ENCODE measurements at regions not wholly inside any gene's neighbourhood (a gene's known extent, or its start where the extent isn't known, plus 50 kb on each side); places are given as distances from the start of the nearest gene placed in this dataset.

DNA sequence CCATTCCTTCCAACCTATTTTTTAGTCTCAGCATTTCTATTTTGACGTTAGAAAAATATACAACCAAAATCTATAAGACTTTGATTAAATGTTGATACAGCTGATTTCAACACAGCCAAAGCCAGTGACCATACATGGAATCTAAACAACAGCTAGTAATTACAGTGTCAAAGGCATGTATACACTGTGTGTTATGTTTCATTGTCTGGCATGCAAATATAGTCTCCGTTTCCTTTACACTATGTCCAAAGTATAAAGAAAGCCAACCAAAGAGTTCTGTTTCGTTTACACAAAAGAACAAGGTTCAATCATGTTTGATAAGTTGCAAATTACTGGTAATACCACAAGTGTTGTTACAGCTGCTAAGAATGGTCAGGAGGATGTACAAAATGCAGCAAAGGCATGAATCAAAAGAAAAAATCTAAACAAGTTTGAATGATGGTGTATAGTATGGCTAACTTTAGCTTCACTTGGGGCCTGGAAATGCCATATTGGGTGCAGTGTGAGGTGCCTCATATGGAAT is 268.3 kb upstream of the FERD3L start:
- Mint-ChIP-seq H3K9me3 (no peaks in the 10 kb centered on the region), H3K4me1 (peaks cover 10% of the 10 kb centered on the region), H3K27me3 (ENCODE audit: insufficient read depth, low read depth) (no peaks in the 10 kb centered on the region), H3K27ac (no peak overlapping the region), H3K4me3 (no peak overlapping the region), H3K36me3 (no peaks in the 10 kb centered on the region)
- Histone ChIP-seq H3K27me3 (no peaks in the 10 kb centered on the region), H3K4me3 (no peak overlapping the region), H4K20me1 (ENCODE audit: low read depth) (no peaks in the 10 kb centered on the region), H3K4me2 (no peak overlapping the region), H3K4me1 (no peaks in the 10 kb centered on the region), H3K36me3 (no peaks in the 10 kb centered on the region), H3K9me3 (ENCODE audit: low read depth) (no peaks in the 10 kb centered on the region), H3K79me2 (ENCODE audit: low read depth) (no peaks in the 10 kb centered on the region), H3K9ac (no peak overlapping the region), H3K27ac (no peak overlapping the region), H3F3A (ENCODE audit: low read depth) (no peaks in the 10 kb centered on the region), H2AFZ (replicated peaks) (no peak overlapping the region)
- DNase-seq (ENCODE audit: low spot score), result no peak
- TF ChIP-seq, protein P1, sequence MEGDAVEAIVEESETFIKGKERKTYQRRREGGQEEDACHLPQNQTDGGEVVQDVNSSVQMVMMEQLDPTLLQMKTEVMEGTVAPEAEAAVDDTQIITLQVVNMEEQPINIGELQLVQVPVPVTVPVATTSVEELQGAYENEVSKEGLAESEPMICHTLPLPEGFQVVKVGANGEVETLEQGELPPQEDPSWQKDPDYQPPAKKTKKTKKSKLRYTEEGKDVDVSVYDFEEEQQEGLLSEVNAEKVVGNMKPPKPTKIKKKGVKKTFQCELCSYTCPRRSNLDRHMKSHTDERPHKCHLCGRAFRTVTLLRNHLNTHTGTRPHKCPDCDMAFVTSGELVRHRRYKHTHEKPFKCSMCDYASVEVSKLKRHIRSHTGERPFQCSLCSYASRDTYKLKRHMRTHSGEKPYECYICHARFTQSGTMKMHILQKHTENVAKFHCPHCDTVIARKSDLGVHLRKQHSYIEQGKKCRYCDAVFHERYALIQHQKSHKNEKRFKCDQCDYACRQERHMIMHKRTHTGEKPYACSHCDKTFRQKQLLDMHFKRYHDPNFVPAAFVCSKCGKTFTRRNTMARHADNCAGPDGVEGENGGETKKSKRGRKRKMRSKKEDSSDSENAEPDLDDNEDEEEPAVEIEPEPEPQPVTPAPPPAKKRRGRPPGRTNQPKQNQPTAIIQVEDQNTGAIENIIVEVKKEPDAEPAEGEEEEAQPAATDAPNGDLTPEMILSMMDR (IDR thresholded peaks at IDR 0.05), result no peak
- TF ChIP-seq EZH2 (IDR thresholded peaks at IDR 0.05), result no peak
- TF ChIP-seq EZH2phosphoT487 (IDR thresholded peaks at IDR 0.05), result no peak

DNA sequence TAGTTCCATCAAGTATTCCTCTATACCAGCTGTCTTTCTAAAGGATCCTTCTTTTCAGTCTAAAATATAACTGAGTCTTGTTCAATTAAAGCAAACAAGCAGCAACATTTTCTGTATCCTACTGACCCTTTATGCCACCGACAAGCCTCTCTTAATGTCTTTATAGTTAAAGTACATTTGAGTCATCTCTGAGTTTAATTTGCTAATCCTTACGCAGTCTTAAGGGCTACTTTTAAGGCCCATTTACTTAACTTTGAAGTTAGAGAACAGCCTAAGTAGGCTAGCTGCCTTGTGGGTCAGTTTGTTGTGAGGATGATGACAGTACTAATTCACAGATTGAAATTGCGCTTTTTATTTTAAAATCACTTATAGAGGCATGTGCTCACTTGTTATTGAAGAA is 265.5 kb upstream of the FERD3L start:
- no peaks in the 10 kb centered on the region for H3K36me3 Mint-ChIP-seq
- H2AFZ ChIP-seq (replicated peaks), result no peak overlapping the region

DNA sequence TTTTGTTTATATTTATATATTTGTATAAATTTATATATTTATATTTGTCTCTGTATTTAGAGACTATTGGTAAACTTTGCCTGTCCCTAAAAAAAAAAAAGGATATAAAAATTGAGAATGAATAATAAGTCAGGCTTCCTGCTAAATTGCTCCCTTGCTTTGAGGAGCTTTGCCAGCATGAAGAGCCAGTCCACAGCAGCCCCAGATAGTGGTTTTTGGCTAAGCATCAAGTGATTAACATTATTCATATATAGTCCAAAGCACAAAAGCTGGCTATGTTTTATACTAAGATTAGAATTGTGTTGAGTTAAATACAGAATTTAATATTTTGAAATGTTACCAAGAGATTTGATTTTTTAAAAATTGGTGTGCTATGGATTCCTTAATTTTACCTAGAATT is 264.9 kb upstream of the FERD3L start:
- no peak for DNase-seq (ENCODE audit: low spot score)
- H3K4me3 ChIP-seq, result no peak overlapping the region
- H3K4me1 ChIP-seq, result no peaks in the 10 kb centered on the region
- H3K79me2 ChIP-seq (ENCODE audit: low read depth), result no peaks in the 10 kb centered on the region
- H3K4me1 Mint-ChIP-seq, result peaks cover 2% of the 10 kb centered on the region
- H3K27ac Mint-ChIP-seq, result no peak overlapping the region
- H3K4me3 Mint-ChIP-seq, result no peak overlapping the region
- H3K36me3 Mint-ChIP-seq, result no peaks in the 10 kb centered on the region
- no peaks in the 10 kb centered on the region for H3F3A ChIP-seq (ENCODE audit: low read depth)
- no peaks in the 10 kb centered on the region for H4K20me1 ChIP-seq (ENCODE audit: low read depth)
- no peak overlapping the region for H2AFZ ChIP-seq (replicated peaks)
- no peak overlapping the region for H3K4me2 ChIP-seq
- H3K36me3 ChIP-seq, result no peaks in the 10 kb centered on the region
- no peaks in the 10 kb centered on the region for H3K9me3 ChIP-seq (ENCODE audit: low read depth)
- H3K27ac ChIP-seq, result no peak overlapping the region
- no peaks in the 10 kb centered on the region for H3K27me3 Mint-ChIP-seq (ENCODE audit: insufficient read depth, low read depth)
- no peaks in the 10 kb centered on the region for H3K27me3 ChIP-seq
- H3K9me3 Mint-ChIP-seq, result no peaks in the 10 kb centered on the region
- no peak for TF ChIP-seq EZH2 (IDR thresholded peaks at IDR 0.05)
- TF ChIP-seq, protein P1 (IDR thresholded peaks at IDR 0.05), result no peak
- no peak for TF ChIP-seq EZH2phosphoT487 (IDR thresholded peaks at IDR 0.05)
- no peak overlapping the region for H3K9ac ChIP-seq

More for the DNA sequence above, 265.5 kb upstream of the FERD3L start:
- H3K79me2 ChIP-seq (ENCODE audit: low read depth), result no peaks in the 10 kb centered on the region
- no peak overlapping the region for H3K4me2 ChIP-seq
- Mint-ChIP-seq H3K27me3 (ENCODE audit: insufficient read depth, low read depth) (no peaks in the 10 kb centered on the region), H3K27ac (no peak overlapping the region), H3K4me1 (no peaks in the 10 kb centered on the region), H3K9me3 (no peaks in the 10 kb centered on the region), H3K4me3 (no peak overlapping the region)
- no peak overlapping the region for H3K4me3 ChIP-seq
- no peaks in the 10 kb centered on the region for H3K27me3 ChIP-seq
- H3K27ac ChIP-seq, result no peak overlapping the region
- no peaks in the 10 kb centered on the region for H3K9me3 ChIP-seq (ENCODE audit: low read depth)
- no peak overlapping the region for H3K9ac ChIP-seq
- no peaks in the 10 kb centered on the region for H3K36me3 ChIP-seq
- no peaks in the 10 kb centered on the region for H3K4me1 ChIP-seq
- H3F3A ChIP-seq (ENCODE audit: low read depth), result no peaks in the 10 kb centered on the region
- no peak for DNase-seq (ENCODE audit: low spot score)
- H4K20me1 ChIP-seq (ENCODE audit: low read depth), result no peaks in the 10 kb centered on the region
- TF ChIP-seq EZH2 (IDR thresholded peaks at IDR 0.05), result no peak
- TF ChIP-seq, protein P1 (IDR thresholded peaks at IDR 0.05), result no peak
- no peak for TF ChIP-seq EZH2phosphoT487 (IDR thresholded peaks at IDR 0.05)
